ENCODE measurements at regions not wholly inside any gene's neighbourhood (a gene's known extent, or its start where the extent isn't known, plus 50 kb on each side); places are given as distances from the start of the nearest gene placed in this dataset.

DNA sequence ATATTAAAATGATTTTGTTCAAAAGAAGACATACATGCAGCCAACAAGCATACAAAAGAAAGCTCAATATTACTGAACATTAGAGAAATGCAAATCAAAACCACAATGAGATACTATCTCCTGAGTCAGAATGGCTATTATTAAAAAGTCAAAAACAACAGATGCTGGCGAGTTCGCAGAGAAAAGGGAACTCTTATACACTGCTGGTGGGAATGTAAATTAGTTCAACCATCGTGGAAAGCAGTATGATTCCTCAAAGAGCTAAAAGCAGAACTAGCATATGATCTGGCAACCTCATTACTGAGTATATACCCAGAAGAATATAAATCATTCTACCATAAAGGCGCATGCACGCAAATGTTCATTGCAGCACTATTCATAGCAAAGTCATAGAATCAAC lies 126.0 kb upstream of the HMCN1 start:
- TF ChIP-seq CC2D1A (CRISPR knock-in tag; IDR thresholded peaks at IDR 0.05) (no peak), EED (CRISPR knock-in tag; IDR thresholded peaks at IDR 0.05) (no peak), CTCF (CRISPR knock-in tag; IDR thresholded peaks at IDR 0.05) (no peak), ATF7 (IDR thresholded peaks at IDR 0.05) (no peak), ATF7 (CRISPR knock-in tag; IDR thresholded peaks at IDR 0.05) (no peak), GTF2F1 (IDR thresholded peaks at IDR 0.05; ENCODE audit: low read length) (no peak), IRF1 (CRISPR knock-in tag; IDR thresholded peaks at IDR 0.05; ENCODE audit: low read depth) (no peak), POLR2A (IDR thresholded peaks at IDR 0.05; ENCODE audit: insufficient read depth in 1 of 2, low read depth in 2 of 2, low read length in 2 of 2) (no peak)
